Globus pallidus (tissue), 1 donor: ENCODE measurements at regions not wholly inside any gene's neighbourhood (a gene's known extent, or its start where the extent isn't known, plus 50 kb on each side); places are given as distances from the start of the nearest gene placed in this dataset.

Source experiments
- DNase-seq: peaks from one replicate; pipeline ENCODE4 v3.0.0-alpha.2; 2015; ENCODE audit warnings: low spot score

GRCh38 chr2:122507261-122507660 lies 751.8 kb downstream of the TSN start:
- DNase-seq, result no peak

GRCh38 chr2:122512091-122512490 lies 756.6 kb downstream of the TSN start:
- no peak for DNase-seq

GRCh38 chr2:122514451-122514996 lies 759.1 kb downstream of the TSN start:
- DNase-seq, result no peak

GRCh38 chr2:122515731-122516290 lies 760.4 kb downstream of the TSN start:
- no peak for DNase-seq

GRCh38 chr2:122516775-122517174 lies 761.3 kb downstream of the TSN start:
- DNase-seq, result no peak

- no peak for DNase-seq
Observed at GRCh38 chr2:122519366-122519765, 763.9 kb downstream of the TSN start.

- DNase-seq, result no peak
Observed at GRCh38 chr2:122519821-122520611, 764.6 kb downstream of the TSN start.

GRCh38 chr2:122523143-122523542 lies 767.7 kb downstream of the TSN start:
- no peak for DNase-seq

GRCh38 chr2:122523981-122524380 lies 768.5 kb downstream of the TSN start:
- no peak for DNase-seq

- DNase-seq, result no peak
Observed at GRCh38 chr2:122525336-122525735, 769.9 kb downstream of the TSN start.

- no peak for DNase-seq
Observed at GRCh38 chr2:122528061-122528460, 772.6 kb downstream of the TSN start.

GRCh38 chr2:122528958-122529705 lies 773.7 kb downstream of the TSN start:
- no peak for DNase-seq

- no peak for DNase-seq
Observed at GRCh38 chr2:122530814-122531213, 775.4 kb downstream of the TSN start.

- DNase-seq, result no peak
Observed at GRCh38 chr2:122531290-122532071, 776.0 kb downstream of the TSN start.

- DNase-seq, result no peak
Observed at GRCh38 chr2:122532072-122532344, 776.6 kb downstream of the TSN start.

GRCh38 chr2:122532481-122532880 lies 777.0 kb downstream of the TSN start:
- no peak for DNase-seq

- DNase-seq, result no peak
Observed at GRCh38 chr2:122535960-122536505, 780.6 kb downstream of the TSN start.

GRCh38 chr2:122539311-122539710 lies 783.9 kb downstream of the TSN start:
- DNase-seq, result no peak

GRCh38 chr2:122539920-122540319 lies 784.5 kb downstream of the TSN start:
- no peak for DNase-seq

- no peak for DNase-seq
Observed at GRCh38 chr2:122542236-122542635, 786.8 kb downstream of the TSN start.

GRCh38 chr2:122542646-122543045 lies 787.2 kb downstream of the TSN start:
- no peak for DNase-seq

- no peak for DNase-seq
Observed at GRCh38 chr2:122543815-122544214, 788.4 kb downstream of the TSN start.
